HUES48 (cell line): ENCODE measurements at regions not wholly inside any gene's neighbourhood (a gene's known extent, or its start where the extent isn't known, plus 50 kb on each side); places are given as distances from the start of the nearest gene placed in this dataset.

ENCODE experiments used
- H3K27ac ChIP-seq: one replicate; pipeline ENCODE4 v1.7.0; 2013; ENCODE audit warnings: low read depth, low read length, inconsistent platforms
- H3K27me3 ChIP-seq: 2 replicates; pipeline ENCODE4 v1.6.1; 2013; ENCODE audit warnings: mild to moderate bottlenecking, low read length; ENCODE audit not compliant: control insufficient read depth, insufficient read depth
- H3K36me3 ChIP-seq: 2 replicates; pipeline ENCODE4 v1.6.1; 2013; ENCODE audit warnings: low read length; ENCODE audit not compliant: control insufficient read depth, insufficient read depth
- H3K4me1 ChIP-seq: 2 replicates; pipeline ENCODE4 v1.6.1; 2013; ENCODE audit warnings: mild to moderate bottlenecking, low read length; ENCODE audit not compliant: control insufficient read depth, insufficient read depth
- H3K4me3 ChIP-seq: 2 replicates; pipeline ENCODE4 v1.5.1; 2013; ENCODE audit warnings: mild to moderate bottlenecking, low read depth, low read length
- H3K9ac ChIP-seq: 2 replicates; pipeline ENCODE4 v1.6.1; 2013; ENCODE audit warnings: mild to moderate bottlenecking, low read depth, low read length, moderate library complexity
- H3K9me3 ChIP-seq: 2 replicates; pipeline ENCODE4 v1.6.1; 2013; ENCODE audit warnings: low read length; ENCODE audit not compliant: control insufficient read depth, insufficient read depth

DNA sequence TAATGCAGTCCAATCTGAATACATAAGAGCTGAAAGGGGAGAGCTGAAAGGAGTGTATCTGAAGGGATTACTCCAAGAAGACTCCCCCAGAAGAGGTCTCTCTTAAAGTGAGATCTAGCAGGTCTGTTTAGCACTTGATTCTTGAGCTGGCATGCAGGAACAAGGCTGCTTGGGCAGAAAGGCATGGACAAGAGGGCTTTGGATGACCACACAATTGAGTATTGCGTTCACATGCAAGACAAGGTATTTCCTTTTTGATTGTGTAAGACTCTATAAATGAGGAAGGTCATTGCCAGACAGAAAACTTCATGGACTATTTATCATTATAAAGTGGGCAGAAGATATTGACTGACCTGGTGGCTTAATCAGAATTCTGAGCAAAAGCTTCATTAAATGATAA lies 145.5 kb upstream of the AFF2 start:
- Histone ChIP-seq H3K9me3 (peaks cover 8% of the 10 kb centered on the region; the same call in 1 of the 2 replicates), H3K4me1 (no peaks in the 10 kb centered on the region), H3K36me3 (no peaks in the 10 kb centered on the region), H3K4me3 (no peak overlapping the region), H3K27me3 (no peaks in the 10 kb centered on the region), H3K27ac (no peak overlapping the region), H3K9ac (no peak overlapping the region)

DNA sequence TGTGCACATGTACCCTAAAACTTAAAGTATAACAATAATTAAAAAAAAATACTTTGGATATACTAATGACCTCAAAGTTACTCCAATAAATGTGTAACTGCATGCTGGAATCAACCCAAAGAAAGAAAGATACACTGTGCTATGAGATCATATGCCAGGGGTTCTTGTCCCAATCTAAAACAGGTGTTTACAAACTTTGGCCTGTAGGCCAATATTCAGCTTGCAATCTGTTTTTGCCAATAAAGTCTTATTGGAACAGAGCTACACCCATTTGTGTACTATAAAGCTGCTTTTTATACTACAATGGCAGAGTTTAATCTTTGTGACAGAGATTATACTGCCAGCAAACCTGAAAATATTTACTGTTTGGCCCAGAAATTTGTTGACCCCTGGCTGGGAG lies 138.8 kb upstream of the AFF2 start:
- H3K9me3 ChIP-seq = no peaks in the 10 kb centered on the region
- H3K4me1 ChIP-seq = peaks cover 5% of the 10 kb centered on the region
- no peaks in the 10 kb centered on the region for H3K36me3 ChIP-seq
- no peak overlapping the region for H3K27ac ChIP-seq
- no peak overlapping the region for H3K9ac ChIP-seq
- H3K27me3 ChIP-seq = no peaks in the 10 kb centered on the region
- no peak overlapping the region for H3K4me3 ChIP-seq

DNA sequence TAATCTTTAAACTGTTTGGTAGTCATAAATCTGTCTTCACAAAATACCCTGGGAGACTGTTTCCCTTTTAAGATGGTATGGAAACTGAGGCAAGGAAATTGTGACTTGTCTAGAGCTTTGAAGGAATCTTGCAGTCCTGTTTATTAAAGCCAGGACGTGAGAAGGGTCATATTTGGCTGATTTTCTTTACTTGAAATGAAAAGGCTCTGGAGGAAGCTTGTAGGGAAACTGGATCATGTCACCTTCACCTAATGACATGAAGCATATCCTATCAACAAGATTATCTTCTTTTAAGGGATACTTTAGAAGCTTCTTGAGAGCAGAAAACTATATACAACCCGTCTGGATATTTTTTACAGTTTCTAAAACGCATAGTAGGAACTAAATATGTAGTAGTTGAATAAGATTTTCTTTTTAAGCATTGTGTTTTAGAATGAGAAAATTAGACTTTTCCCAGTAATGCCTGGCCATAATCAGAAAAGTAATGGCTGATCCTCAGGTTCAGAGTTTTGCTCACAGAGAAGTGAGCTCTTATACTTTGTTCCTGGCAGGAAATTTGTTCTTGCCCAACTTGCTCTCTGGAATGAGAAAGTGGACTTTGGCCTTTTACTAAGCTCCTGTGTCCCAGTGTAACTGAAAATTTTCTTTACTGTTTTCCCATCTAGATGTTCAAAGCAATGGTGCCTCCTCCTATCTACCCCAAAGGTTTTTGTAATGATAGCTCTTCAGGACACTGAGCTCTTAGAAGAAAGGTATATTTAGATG lies 136.8 kb upstream of the AFF2 start:
- Histone ChIP-seq H3K9ac (no peak overlapping the region), H3K9me3 (no peaks in the 10 kb centered on the region), H3K27ac (no peak overlapping the region), H3K27me3 (no peaks in the 10 kb centered on the region), H3K4me3 (no peak overlapping the region), H3K4me1 (peaks cover 5% of the 10 kb centered on the region), H3K36me3 (no peaks in the 10 kb centered on the region)

- H3K4me1 ChIP-seq = peaks cover 5% of the 10 kb centered on the region
- no peak overlapping the region for H3K4me3 ChIP-seq
Observed at GRCh38 chrX:148365233-148365632, 135.2 kb upstream of the AFF2 start.

DNA sequence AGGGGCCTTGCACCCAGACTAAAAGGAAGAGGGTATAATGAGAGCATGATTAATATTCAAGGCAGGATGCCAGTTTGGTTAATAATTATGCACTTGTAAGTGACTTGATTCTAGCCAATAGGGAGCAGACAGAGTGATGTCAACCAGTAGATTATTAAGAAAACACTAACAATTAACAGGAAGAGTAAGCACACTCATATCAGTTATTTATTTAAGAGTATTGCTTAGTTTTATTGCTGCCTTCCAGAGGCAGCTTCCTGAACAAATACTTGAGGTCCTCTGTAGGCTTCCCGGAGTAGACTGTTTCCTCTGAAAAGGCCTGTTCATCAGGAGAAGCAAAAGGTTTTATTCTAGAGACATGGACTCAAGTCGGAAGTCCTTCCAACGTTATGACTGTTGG lies 129.1 kb upstream of the AFF2 start:
- H3K27ac ChIP-seq = no peak overlapping the region
- H3K9ac ChIP-seq = no peak overlapping the region
- H3K4me1 ChIP-seq = peaks cover 2% of the 10 kb centered on the region
- no peak overlapping the region for H3K4me3 ChIP-seq
- no peaks in the 10 kb centered on the region for H3K27me3 ChIP-seq
- peaks cover 1% of the 10 kb centered on the region; the same call in 1 of the 2 replicates for H3K9me3 ChIP-seq
- no peaks in the 10 kb centered on the region for H3K36me3 ChIP-seq

More at GRCh38 chrX:148365233-148365632, 135.2 kb upstream of the AFF2 start:
- no peaks in the 10 kb centered on the region for H3K9me3 ChIP-seq
- H3K36me3 ChIP-seq = no peaks in the 10 kb centered on the region
- H3K9ac ChIP-seq = no peak overlapping the region
- no peak overlapping the region for H3K27ac ChIP-seq
- no peaks in the 10 kb centered on the region for H3K27me3 ChIP-seq

DNA sequence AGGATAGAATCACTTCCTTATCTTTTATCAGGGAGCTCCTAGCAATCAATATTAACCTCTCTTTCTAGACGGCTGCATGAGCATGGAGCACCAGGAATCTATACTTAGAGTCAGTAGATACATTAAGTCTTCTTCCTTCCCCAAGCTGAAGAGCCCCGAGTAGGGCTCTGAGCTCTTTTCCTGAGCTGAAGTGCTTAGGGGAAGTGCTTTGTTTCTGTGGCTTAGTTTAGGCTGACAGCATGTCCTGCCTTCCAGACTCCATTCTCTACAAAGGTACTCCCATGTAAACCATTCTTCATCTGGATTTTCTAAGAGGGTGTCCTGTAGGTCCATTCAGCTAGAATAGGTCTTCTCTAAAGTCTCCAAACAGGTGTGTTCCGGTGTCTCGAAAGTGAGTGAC lies 127.5 kb upstream of the AFF2 start:
- Histone ChIP-seq H3K4me1 (no peaks in the 10 kb centered on the region), H3K9ac (no peak overlapping the region), H3K9me3 (peaks cover 4% of the 10 kb centered on the region; the same call in 1 of the 2 replicates), H3K4me3 (no peak overlapping the region), H3K36me3 (no peaks in the 10 kb centered on the region), H3K27ac (no peak overlapping the region), H3K27me3 (no peaks in the 10 kb centered on the region)

DNA sequence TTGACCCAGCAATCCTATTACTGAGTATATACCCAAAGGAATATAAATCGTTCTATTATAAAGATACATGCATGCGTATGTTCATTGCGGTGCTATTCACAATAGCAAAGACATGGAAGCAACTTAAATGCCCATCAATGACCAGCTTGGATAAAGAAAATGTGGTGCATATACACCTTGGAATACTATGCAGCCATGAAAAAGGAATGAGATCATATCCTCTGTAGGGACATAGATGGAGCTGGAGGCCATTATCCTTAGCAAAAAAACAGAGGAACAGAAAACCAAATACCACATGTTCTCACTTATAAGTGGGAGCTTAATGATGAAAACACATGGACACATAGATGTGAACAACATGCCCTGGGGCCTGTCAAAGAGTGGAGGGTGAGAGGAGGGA lies 124.1 kb upstream of the AFF2 start:
- no peak overlapping the region for H3K4me3 ChIP-seq
- no peak overlapping the region for H3K9ac ChIP-seq
- H3K27ac ChIP-seq = no peak overlapping the region
- no peaks in the 10 kb centered on the region for H3K27me3 ChIP-seq
- H3K4me1 ChIP-seq = peaks cover 9% of the 10 kb centered on the region
- no peaks in the 10 kb centered on the region for H3K36me3 ChIP-seq
- H3K9me3 ChIP-seq = peaks cover 4% of the 10 kb centered on the region; the same call in 1 of the 2 replicates

DNA sequence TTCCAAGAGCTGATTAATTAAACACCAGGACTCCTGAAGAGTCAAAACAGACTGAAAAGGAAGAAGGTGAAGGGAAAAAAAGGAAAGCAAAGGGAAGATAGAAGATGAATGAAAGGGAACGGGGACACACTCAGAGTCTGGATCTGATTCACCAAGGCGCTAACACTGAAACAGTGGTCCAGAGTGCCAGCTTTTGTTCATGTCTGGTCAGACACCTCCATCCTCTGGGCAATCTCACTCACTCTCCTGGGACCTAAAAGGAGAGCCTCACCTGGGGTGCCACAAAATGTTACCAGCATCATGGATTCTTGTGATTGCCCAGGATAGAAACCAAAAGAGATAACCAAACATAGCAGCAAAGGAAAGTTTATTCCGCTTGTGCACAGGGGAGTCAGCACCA lies 120.3 kb upstream of the AFF2 start:
- Histone ChIP-seq H3K27me3 (no peaks in the 10 kb centered on the region), H3K9ac (no peak overlapping the region), H3K4me3 (no peak overlapping the region), H3K4me1 (peaks cover 31% of the 10 kb centered on the region), H3K27ac (no peak overlapping the region), H3K36me3 (no peaks in the 10 kb centered on the region), H3K9me3 (peaks cover 4% of the 10 kb centered on the region; the same call in 1 of the 2 replicates)

DNA sequence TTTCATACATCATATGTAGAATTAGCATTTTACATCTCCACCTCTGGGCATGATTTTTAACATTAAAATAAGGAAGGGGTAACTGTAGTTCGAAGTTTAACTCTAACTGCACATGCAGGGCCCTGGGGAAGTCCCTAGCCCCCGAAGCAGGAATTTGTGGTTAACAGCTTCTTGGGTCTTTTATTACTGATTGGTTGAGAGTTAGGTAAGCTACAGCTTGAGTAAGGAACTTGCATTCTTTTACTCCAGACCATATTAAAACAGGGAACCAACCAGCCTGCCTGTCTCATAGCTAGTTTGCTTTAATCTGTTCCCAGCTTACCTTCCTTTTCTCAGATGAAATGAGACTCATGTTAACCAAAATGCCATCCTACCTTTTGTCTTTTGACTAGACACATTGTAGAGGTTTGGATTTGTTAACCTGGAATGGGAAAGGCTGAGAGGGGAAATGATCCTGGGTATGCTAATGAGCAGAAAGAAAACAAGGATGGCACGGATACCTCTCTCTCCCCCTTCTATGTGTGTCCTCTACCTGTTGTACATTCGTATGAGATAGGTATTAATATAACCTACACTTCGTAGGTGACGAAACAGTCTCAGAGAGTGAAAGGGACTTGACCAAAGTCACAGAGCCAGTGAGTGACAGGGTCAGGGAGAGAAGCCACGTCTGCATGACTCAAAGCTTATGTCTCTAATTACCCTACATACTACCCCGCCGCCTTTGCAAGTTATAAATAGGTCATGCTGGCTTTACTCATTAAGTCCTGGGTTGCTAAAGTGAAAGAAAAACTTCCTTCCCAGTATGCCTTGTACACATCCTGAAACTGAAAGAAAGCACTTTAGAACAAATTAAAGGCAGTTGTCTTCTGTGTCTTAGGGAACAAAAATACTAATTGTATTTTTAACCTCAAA lies 119.5 kb upstream of the AFF2 start:
- no peak overlapping the region for H3K27ac ChIP-seq

DNA sequence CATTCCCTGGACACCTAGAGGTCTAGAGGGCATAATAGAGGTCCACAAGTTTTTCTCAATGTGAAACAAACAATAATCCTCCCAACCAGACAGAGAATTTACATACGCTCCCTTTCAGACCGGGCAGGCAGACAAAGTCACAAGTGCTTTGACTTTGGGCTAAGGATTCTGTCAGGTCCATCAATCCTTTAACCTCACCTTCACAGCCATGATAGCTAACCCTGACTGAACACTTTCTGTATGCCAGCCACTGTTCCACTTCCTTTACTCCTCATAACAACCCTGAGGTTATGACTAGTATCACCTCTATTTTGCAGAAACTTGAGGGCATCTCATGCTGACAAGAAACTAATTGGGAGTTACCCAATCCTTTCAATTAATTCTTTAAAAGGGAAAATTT lies 118.8 kb upstream of the AFF2 start:
- no peaks in the 10 kb centered on the region for H3K27me3 ChIP-seq
- no peak overlapping the region for H3K27ac ChIP-seq
- H3K4me3 ChIP-seq = no peak overlapping the region
- H3K36me3 ChIP-seq = no peaks in the 10 kb centered on the region
- peaks cover 31% of the 10 kb centered on the region for H3K4me1 ChIP-seq
- no peaks in the 10 kb centered on the region for H3K9me3 ChIP-seq
- H3K9ac ChIP-seq = no peak overlapping the region

More for the DNA sequence above, 119.5 kb upstream of the AFF2 start:
- Histone ChIP-seq H3K27me3 (no peaks in the 10 kb centered on the region), H3K36me3 (no peaks in the 10 kb centered on the region), H3K9me3 (peaks cover 4% of the 10 kb centered on the region; the same call in 1 of the 2 replicates), H3K4me3 (no peak overlapping the region), H3K9ac (no peak overlapping the region), H3K4me1 (peaks cover 31% of the 10 kb centered on the region)

DNA sequence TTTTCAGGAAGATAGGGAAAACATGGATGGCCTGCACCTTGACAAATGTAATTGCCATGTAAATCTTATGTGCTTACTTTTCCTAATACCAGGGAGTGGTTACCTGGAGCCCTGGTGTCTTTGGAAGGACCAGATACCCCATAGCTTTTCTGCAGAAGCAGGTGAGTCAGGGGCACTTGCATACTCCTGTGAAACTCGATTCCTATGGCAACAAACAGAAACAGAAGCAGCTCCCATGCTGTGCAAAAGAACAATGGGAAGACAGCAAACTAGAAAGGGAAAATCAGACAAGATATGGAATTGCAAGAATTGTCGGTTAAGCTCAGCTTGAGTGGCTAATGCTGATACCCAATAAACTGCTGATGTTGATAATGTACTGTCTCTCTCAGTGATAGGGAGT lies 117.4 kb upstream of the AFF2 start:
- Histone ChIP-seq H3K27me3 (no peaks in the 10 kb centered on the region), H3K9ac (peak overlapping the region; percentile 21; the same call in 1 of the 2 replicates), H3K4me3 (no peak overlapping the region), H3K27ac (peak overlapping the region; percentile 57), H3K4me1 (peaks cover 31% of the 10 kb centered on the region), H3K36me3 (no peaks in the 10 kb centered on the region), H3K9me3 (no peaks in the 10 kb centered on the region)
